Muscle of arm (tissue), 1 donor: ENCODE measurements at regions not wholly inside any gene's neighbourhood (a gene's known extent, or its start where the extent isn't known, plus 50 kb on each side); places are given as distances from the start of the nearest gene placed in this dataset.

ENCODE experiments used
- DNase-seq: peaks from one replicate; pipeline ENCODE4 v3.0.0-alpha.2; 2013

DNA sequence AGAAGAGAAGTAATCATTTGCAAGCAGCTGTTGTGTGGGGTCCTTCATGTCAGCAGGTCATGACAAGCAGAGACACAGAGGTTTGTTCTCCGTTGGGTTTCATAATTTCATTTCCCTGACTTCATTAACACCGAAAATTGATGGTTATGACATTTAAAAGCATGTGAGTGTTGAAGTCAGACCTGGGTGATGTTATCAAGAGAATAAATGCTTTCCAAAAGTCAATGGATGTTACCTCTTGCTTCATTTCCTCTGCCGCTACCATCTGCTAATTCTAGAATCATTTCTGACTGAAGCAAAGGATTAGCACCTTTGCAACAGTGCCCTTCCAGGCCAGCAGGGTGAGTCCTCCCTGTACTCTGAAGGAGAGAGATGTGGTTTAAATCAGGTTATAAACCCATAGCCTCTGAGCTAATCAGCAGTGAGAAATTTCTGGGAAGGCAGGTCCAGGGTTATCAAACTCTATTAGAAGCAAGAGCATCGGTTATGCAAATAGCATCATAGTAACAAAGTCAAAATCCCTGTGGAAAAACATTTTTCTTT is 446.2 kb downstream of the PIK3C3 start:
- no peak for DNase-seq

DNA sequence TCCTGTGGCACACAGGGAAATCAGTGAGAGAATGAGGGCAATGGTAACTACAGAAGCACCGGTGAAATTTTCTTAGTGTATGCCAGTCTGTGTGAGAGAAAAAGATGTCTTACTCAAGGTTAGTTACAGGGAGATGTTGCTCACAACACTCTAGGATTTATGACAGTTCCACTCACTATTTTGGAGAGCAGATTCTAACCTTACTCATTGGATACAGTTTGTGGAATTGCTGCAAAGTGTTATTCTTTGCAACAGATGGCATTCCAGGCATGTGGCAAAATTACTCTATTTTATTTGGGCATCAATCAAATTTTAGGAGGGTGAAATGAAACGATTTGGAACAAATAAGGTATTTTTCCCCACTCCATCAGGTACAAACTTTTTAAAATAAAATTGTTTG is 449.1 kb downstream of the PIK3C3 start:
- DNase-seq: no peak

DNA sequence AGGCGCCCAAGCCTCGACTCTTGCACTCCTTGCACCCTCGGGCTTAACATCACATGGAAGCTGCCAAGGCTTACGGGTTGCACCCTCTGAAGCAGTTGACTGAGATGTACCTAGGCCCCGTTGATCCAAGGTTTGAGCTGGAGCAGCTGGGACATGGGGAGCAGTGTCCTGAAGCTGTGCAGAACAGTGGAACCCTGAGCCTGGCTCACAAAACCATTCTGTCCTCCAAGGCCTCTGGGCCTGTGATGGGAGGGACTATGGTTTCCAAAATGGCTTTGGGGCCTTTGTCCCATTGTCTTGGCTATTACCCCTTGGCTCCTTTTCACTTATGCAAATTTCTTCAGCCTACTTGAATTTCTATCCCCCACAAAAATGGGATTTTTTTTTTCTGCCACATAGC is 454.0 kb downstream of the PIK3C3 start:
- DNase-seq: no peak

DNA sequence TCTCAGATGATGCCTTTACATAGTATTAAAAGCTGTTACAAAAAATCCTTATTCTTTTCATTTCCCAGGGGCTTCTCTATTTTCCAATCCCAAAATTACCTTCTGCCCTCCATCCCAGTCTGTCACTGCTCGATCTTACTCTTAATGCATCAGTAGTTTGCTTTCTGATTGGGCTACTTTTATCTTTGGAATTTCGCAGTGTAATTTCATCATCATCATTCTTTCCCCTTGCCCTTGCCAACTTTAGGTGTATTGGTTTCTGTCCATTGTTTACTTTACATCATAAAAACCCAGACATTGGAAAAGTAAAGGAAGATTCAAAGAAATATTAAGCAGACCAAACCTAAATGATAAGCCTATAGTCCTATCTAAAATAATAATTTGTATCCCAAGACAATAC is 457.2 kb downstream of the PIK3C3 start:
- DNase-seq: no peak

DNA sequence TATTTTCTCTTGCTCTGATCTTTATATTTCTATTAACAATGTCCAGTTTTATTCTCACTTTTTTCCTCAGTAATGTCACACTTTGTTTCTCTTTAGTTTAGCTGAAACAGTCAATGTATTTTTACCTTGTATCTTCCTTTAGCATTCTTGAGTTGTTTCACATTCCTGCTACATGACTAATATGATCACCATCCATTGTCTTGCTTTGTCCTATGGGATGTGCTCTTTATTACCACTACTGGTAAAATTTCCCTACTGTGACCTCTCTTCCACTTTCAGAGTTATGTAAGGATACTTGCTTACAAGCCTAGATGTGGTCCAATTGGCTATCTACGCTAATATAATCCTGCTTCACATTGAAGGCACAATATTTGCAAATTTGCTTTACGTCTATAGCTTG is 457.9 kb downstream of the PIK3C3 start:
- DNase-seq: no peak

DNA sequence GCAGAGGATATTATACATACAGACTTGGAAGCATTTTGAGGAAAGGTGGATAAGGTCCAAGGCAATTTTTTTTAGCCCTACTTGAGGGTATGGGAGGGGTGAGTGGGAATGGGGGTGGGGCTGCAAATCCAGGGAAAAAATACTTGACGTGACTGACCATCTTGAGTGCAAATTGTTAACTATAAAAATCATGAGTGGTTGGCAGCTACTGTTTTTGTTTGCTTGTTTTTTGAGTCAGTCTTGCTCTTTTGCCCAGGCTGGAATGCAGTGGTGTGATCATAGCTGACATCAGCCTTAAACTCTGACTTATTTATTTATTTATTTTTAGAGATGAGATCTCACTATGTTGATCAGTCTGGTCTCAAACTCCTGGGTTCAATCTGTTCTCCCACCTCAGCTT is 458.8 kb downstream of the PIK3C3 start:
- no peak for DNase-seq

DNA sequence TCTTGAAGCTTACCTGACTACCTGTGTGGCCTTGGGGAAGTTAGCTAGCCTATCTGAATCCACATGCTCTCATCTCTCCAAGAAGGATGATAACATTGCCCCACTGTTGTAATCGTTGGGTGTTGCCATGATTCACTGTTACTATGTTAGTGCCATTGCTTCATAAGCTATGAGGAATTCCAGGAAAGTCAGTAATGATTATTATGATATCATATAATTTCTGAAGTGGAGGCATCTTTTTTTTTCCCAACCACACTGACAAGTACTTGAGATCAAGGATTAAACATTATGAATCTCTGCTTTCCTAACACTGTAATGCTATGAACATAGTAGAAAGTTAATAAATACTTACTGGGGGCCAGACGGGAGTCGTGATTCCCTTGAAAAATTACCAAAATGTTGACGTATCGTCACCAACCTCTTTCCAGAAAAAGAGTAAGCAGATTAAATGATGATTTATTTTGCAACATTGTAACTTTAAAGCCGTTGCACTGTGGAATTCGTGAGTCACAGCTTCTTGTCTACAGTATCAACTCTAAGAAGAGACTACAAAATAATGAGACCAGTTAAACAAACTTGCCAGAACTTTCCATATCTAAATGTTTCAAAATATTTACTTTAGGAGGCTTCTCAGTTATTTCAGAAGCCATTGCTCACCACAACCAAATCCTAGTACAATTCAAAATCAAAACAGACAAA is 459.9 kb downstream of the PIK3C3 start:
- no peak for DNase-seq

DNA sequence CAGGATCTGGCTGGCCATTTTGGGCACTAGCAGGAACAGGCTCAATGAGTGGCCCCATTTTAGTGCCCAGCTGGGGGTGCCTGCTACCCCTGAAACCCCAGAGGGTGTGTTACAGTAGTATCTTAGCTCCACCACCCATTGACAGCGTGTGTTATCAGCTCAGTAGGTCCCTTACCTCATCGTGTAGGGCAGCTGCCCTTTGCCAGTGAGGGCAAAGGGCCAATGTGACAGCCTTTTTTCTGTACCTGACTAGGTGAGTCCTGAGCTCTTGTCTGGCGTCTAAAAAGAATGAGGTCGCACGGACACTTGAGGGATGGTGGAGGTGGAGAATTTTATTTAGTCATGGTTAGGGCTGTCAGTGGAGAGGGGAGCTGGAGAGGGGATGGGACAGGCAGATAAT is 462.2 kb downstream of the PIK3C3 start:
- DNase-seq: no peak

DNA sequence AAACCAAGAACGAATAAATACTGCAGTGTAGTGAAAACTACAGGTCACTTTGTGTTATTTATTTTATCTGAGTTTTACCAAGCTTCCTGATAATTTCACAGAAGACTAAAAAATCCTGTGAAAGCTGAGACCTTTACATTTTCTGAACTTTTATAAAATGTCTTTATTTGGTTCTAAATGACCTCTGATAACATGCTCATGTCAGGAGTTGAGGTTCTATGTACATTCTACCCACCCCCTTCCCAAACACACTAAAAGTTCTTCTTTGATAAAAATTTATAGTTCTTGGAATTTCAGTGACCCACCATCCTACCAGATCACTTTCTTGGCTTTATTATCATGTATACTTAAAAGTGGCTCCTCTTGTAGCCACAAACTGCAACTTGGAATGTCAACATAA is 463.1 kb downstream of the PIK3C3 start:
- no peak for DNase-seq

DNA sequence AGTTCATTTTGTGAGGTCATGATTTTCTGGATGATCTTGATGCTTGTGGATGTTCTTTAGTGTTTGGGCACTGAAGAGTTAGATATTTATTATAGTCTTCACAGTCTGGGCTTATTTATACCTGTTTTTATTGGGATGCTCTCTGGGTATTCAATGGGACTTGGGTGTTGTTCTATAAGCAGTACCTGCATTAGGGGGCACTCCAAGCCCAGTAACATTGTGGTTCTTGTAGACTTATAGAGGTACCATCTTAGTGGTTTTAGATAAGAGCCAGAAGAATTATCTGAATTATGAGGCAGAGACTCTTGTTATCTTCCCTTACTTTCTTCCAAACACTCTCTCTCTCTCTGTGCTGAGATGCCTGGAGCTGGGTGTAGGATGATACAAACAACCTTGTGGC is 470.0 kb downstream of the PIK3C3 start:
- DNase-seq: no peak

DNA sequence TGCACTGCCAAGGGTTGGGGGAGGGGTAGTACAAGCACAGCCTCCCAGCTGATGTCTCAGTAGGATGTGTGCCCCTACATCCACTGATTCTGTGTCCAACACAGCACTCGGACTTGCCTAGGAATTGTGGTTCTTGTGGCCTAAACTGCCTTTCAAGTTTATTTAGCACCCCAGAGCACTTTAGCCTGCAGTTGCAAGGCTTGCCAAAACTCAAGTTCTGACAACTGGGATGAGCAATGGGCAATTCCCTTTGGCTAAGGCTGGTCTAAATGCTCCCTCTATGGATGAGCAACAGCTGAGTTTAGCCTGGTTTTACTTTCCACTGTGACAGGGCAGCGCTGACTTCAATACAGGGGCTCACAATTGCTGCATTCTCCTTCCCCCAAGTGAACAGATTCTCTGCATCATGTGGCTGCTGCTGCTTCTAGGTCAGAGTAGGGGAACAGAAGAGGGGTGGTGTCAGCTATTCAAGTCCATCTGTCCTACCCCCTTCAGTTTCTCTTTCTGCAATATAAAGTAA is 471.5 kb downstream of the PIK3C3 start:
- no peak for DNase-seq

DNA sequence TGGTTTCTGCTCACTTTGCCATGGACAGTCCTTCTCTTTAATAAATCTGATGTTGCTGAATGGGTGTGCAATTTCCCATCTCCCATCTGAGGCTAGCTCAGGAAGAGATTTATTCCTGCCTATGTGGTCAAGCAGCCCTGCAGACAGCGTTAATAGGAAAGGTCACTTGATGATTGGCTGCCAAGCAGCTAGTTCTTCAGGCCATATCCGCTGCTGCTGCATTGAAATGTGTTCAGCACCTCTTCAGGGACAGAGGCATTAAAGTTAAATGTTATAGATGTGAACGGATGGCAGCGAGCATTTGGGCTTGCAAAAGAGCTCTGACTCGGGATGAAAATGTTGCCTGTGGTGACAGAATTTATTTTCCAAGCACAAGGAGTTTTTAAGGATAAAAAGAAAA is 474.2 kb downstream of the PIK3C3 start:
- no peak for DNase-seq

DNA sequence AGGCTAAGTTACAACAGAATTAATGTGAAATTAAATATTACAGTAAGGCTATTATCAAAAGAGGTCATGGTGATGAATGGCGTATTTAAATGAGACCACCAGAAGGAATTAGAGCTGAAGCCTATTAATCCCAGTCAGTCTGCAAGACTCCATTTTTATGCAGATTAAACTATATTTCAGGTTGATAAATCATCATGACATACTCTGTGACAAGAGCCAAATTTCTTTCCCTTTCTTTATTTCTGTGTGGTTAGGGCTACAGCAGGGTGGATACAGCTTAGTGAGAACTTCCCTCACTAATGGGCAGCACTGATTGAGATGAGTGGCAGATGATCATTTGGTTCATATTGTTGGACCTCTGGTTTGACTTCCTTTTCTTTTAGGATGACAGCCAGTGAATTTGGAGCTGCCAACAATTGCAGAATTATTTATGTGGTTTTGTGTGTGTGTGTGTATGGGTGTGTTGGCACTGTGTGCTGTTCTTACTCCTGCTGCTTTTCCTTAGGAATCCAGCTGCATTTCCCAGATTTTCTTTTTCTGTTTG is 481.3 kb downstream of the PIK3C3 start:
- no peak for DNase-seq

DNA sequence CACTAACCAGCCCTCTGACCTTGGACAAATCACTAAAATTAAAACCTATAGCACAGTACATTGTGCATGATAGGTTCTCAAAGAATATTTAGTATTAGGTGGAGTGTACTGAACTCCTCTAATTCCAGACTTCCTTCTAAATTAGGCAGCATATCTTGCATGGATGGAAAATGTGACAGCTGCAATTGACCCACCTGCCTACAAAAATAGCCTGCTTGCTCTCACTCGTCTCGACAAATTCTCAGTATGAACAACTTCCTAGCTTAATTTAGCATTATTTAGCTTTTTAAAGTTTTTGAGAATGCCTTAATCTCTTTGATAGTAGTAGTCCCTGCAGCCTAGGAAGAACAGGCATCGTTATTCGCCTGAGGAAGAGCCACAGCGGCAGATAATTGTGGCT is 482.0 kb downstream of the PIK3C3 start:
- no peak for DNase-seq

DNA sequence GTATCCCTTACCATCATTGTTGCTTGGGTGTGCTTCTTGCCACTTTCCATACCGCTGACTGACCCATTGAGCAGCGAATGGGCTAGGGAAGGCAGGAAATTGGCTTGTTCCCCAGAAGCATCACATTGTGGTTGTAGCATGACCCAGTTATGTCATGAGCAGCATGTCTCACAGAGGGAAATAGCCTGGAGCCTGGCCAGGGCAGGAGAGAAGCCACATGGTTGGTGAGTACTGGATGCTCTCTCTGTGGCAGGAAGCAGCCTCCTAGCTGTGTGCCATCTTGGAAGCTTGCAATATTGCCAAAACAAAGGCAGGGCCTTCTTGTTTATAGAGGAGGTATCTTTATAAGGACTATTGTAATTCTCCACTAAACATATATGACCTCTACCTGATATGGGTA is 482.6 kb downstream of the PIK3C3 start:
- no peak for DNase-seq

DNA sequence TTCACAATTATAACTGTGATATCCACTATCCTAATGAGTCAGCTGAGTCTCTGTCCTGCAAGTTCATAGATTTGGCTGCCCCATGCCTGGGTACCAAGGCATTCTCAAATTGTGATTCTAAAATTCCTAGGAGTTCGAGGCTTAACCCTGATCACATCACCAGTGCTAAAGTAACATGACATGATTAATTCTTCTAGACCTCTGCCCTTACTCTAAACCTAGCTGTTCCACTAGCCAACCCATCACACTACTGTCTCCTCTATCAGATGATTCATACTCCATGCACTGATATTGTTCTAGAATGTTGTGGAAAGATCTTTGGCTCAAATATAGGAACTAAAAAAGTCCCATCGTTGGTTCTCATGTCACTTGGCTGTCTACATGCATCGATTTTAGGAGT is 487.6 kb downstream of the PIK3C3 start:
- no peak for DNase-seq

DNA sequence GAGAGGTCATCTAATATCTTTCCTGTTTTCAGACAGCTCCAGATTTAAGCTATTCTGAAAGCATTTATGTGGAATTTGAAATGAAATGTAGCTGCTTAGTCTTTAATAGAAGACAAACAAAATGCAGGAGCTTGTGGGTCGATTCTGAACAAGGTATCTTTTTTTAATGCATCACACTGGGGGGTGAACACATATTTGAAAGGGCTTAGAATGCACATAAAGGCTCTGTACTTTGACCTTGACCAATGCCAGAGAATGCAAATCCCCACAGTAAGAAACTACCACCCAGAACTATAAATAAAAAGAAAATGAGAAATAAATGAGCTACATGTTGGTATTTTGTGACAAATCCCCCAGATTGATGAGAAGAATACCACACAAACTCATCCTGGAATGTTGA is 489.3 kb downstream of the PIK3C3 start:
- no peak for DNase-seq

DNA sequence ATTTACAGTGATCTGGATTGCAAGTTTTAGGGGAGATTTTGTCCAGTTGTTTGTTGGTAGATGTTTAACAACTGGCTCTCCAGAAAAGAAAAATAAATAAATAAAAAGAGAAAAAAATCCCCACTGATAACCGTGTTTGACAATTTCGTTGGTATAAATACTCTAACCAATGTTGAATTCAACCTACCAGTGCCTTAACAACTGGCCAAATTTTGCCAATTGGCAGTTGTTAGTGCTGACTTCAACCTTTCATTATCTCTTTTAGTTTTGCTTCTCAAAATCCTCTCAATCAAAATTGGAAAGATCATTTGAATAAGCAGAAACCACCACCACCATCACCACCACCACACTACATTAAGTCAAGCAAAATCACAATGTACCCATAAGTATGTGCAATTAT is 490.3 kb downstream of the PIK3C3 start:
- no peak for DNase-seq

DNA sequence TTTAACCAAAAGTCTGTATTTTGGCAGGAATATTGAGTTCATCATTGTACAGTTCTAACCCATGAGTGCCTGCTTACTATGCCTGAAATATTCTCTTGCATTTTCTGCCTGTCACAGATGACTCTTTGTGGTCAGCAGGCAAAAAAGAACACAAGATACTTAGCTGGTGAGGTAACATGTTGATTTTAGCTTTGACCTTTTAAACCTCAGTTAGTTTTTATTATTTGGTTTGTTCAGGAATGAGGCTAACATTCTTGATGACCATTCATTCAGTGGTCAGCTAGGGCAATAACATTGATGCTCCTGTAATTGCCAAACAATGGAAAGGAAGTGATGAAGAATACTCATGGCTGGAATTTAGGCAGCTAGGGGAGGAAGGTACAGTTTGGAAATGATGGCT is 491.2 kb downstream of the PIK3C3 start:
- no peak for DNase-seq

DNA sequence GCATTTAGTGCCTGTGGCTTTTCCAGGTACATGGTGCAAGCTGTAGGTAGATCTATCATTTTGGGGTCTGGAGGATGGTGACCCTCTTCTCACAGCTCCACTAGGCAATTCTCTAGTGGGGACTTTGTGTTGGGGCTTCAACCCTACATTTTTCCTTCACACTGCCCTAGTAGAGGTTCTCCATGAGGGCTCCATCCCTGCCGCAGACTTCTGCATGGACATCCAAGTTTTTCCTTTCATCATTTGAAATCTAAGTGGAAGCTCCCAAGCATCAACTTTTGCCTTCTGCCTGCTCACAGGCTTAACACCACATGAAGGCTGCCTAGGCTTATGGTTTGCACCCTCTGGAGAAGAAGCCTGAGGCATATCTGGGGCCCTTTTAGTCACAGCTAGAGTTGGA is 492.7 kb downstream of the PIK3C3 start:
- no peak for DNase-seq

DNA sequence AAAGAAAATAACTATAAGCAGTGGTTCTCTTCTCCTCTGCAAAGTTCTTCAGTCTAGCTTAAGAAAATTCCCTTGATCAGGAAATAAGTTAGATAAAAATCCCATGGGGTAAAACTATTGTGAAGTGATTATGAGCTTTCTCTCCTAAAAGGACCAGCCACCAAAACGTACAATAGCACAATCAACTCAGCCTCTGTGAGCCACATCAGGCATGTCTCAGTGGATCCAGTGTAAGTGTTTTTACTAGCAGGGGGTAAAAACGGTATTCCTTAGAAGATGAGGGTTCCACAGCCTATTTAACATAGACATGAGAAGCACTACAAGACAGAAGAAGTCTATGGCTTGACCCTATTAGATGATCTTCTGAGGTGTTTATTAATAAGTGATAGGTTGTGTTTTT is 503.2 kb downstream of the PIK3C3 start:
- no peak for DNase-seq

DNA sequence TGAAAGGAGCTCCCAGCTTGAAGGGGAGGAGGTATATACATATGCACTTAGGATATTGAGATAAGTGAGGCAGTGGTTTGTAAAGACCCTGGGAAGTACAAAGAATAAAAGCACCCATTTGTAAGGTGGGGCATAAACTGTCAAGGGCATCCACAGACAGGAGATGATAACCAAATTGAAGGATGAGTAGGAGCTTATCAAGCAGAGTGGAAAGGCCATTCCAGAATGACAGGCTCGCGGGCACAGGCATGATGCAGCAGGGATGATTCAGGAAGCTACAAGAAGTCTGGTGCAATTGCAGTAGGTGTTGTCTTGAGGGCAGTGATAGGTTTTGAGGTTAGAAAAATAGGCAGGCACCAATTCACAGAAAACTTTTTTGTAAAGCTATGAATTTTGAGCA is 504.8 kb downstream of the PIK3C3 start:
- no peak for DNase-seq

DNA sequence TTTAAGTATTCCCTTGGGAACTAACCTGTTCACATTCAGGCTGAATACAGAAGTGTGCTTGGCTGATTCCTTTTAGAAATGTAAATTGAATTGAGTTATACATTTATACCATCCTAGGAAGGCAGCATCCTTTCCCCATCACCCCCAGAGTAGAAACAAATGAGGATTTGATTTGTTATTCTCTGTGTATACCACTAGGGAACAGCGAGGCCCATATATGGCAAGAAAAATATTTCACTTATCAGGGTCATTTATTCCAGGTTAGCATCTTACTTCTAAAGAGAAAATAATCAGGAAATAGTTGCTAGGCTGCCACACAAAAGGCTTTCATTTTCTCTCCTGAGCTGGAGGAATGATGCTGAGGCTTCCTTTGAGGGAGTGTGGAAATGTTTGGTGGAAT is 516.9 kb downstream of the PIK3C3 start:
- DNase-seq: no peak

DNA sequence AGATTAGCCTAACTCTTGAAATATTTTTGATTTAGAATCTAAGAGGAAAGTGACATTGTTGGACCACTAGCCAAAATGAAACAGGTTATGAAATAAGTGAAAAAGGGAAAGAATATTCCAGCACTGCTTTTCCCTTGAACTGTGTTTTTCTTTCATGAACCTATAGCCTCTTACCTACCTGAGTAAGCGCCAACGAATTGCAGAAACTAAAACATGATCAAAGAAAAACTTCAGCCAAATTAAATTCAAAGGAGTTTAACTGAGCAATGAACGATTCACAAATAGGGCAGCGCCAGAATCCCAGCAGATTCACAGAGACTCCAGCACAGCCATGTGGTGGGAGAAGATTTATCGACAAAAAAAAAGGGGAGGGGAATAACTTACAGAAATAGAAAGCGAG is 518.6 kb downstream of the PIK3C3 start:
- DNase-seq: no peak
